ENCODE measurements at regions not wholly inside any gene's neighbourhood (a gene's known extent, or its start where the extent isn't known, plus 50 kb on each side); places are given as distances from the start of the nearest gene placed in this dataset.

GRCh38 chr5:93644760-93645159 is 61.7 kb downstream of the NR2F1 start:
- WGBS (ENCODE audit: insufficient coverage, low coverage, missing lambda C conversion rate), result 6% methylated on average over 2 of the region's 2 CpGs
- Histone ChIP-seq H3K79me2 (ENCODE audit: control insufficient read depth, insufficient read depth, low read length) (no peaks in the 10 kb centered on the region), H3K36me3 (ENCODE audit: control insufficient read depth, insufficient read depth, low read length) (no peaks in the 10 kb centered on the region), H3K9ac (ENCODE audit: insufficient read depth in 1 of 2, low read depth in 2 of 2, low read length in 2 of 2) (no peak overlapping the region), H3K9me3 (replicated peaks; ENCODE audit: control insufficient read depth, insufficient read depth, low read depth, low read length) (no peaks in the 10 kb centered on the region), H3K4me2 (ENCODE audit: insufficient read depth, low read length) (no peak overlapping the region), H3K27ac (ENCODE audit: extremely low read depth, low read depth, low read length) (no peak overlapping the region), H3K4me3 (no peak overlapping the region), H3K27me3 (ENCODE audit: control insufficient read depth in 2 of 2, insufficient read depth in 2 of 2, low read length in 2 of 2) (no peaks in the 10 kb centered on the region), H3K4me1 (replicated peaks in 1 of 2; ENCODE audit: control insufficient read depth in 2 of 2, insufficient read depth in 2 of 2, low read length in 2 of 2) (no peaks in the 10 kb centered on the region), H3K9me1 (ENCODE audit: control insufficient read depth, insufficient read depth, low read length) (no peaks in the 10 kb centered on the region), H4K20me1 (replicated peaks; ENCODE audit: control insufficient read depth, insufficient read depth, low read length) (no peaks in the 10 kb centered on the region), H2AFZ (ENCODE audit: low read depth, low read length) (no peak overlapping the region)
- no peak for ATAC-seq
- FAIRE-seq, result no peak
- ChIA-PET POLR2A (no interaction called here), CTCF (ENCODE audit: low intra/inter-chr PET ratio) (no interaction called here)
- BruUV-seq (replicated peaks), result no TSS peak
- intact Hi-C loops (cut with micrococcal nuclease) (no loop called here), in situ Hi-C loops (cut with MboI) (no loop called here)
- DNase-seq (ENCODE audit: extremely low read depth in 1 of 4, low spot score in 3 of 4), result no peak
- TF ChIP-seq ATF2 (CRISPR knock-in tag; IDR thresholded peaks at IDR 0.05) (no peak), ZBTB49 (CRISPR knock-in tag; IDR thresholded peaks at IDR 0.05; ENCODE audit: borderline replicate concordance) (no peak), E2F1 (CRISPR knock-in tag; IDR thresholded peaks at IDR 0.05) (no peak), ZNF121 (CRISPR knock-in tag; conservative IDR thresholded peaks at IDR 0.05) (no peak), SNAPC5 (CRISPR knock-in tag; IDR thresholded peaks at IDR 0.05) (no peak), SIN3B (IDR thresholded peaks at IDR 0.05; ENCODE audit: low read depth) (no peak), SMARCA4 (IDR thresholded peaks at IDR 0.05) (no peak)

Data from K562 (cell line).